Calu3 (cell line): ENCODE measurements at regions not wholly inside any gene's neighbourhood (a gene's known extent, or its start where the extent isn't known, plus 50 kb on each side); places are given as distances from the start of the nearest gene placed in this dataset.
"Not testable (repeated sequence)": the region's sequence is repeated elsewhere in the genome, so short reads cannot be mapped to it uniquely, and the experiment has no call there.

Source experiments
- BruUV-seq: library from RNA; stranded (reverse); fragments of 400-500 nt; replicated peaks from 2 replicates; lab custom pipeline; 2021; lab: Mats Ljungman, UMichigan
- CTCF ChIA-PET: fragments of 300-600 bp; sonication (Branson Sonifier 250); formaldehyde crosslinking; loops from one replicate; lab custom pipeline; 2022; ENCODE audit warnings: antibody characterized with exemption; lab: Charles Lee
- DNase-seq: peaks from one replicate; pipeline ENCODE4 v3.0.0; 2022
- H3K27ac Mint-ChIP-seq: one replicate; pipeline ENCODE4 v1.8.0; 2022; ENCODE audit warnings: mixed read lengths; ENCODE audit not compliant: unreplicated experiment
- H3K27me3 Mint-ChIP-seq: one replicate; pipeline ENCODE4 v1.8.0; 2022; ENCODE audit warnings: mixed read lengths; ENCODE audit not compliant: unreplicated experiment
- H3K36me3 Mint-ChIP-seq: one replicate; pipeline ENCODE4 v1.8.0; 2022; ENCODE audit warnings: mild to moderate bottlenecking, moderate library complexity, mixed read lengths; ENCODE audit not compliant: insufficient read depth, unreplicated experiment
- H3K4me1 Mint-ChIP-seq: one replicate; pipeline ENCODE4 v1.8.0; 2022; ENCODE audit warnings: mild to moderate bottlenecking, low read depth, mixed read lengths; ENCODE audit not compliant: unreplicated experiment
- H3K4me3 Mint-ChIP-seq: one replicate; pipeline ENCODE4 v1.8.0; 2022; ENCODE audit warnings: mild to moderate bottlenecking, low read depth, moderate library complexity, mixed read lengths; ENCODE audit not compliant: unreplicated experiment
- H3K9me3 Mint-ChIP-seq: one replicate; pipeline ENCODE4 v1.8.0; 2022; ENCODE audit warnings: low read depth, mixed read lengths; ENCODE audit not compliant: unreplicated experiment
- intact Hi-C: fragments of 100-400 bp; cut with micrococcal nuclease; formaldehyde crosslinking; loops from one replicate; pipeline ENCODE4 v1.10.0; 2022; ENCODE audit not compliant: unreplicated experiment
- TF ChIP-seq, protein P1 (sequence below): fragments of 200-600 bp; IDR thresholded peaks from one replicate; pipeline ENCODE4 v1.8.0; 2022; ENCODE audit warnings: antibody characterized with exemption; ENCODE audit not compliant: unreplicated experiment

DNA sequence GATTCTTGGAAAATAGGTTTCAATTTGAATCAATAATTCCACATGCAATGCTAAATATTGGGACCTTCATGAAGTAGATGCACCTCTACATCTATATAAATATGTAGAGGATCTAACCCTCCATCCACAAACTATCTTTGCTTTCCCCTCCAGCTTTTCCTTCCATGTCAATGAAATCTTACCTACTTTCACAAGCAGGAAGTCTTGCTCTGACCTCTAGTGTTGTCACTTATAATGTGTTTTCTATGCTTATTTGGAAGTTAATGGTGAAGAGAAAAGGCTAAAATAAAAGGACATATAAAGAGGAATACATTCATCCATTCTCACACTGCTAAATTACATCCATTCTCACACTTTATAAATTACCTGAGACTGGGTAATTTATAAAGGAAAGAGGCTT lies 472.7 kb upstream of the DIAPH2 start:
- intact Hi-C loops: no loop called here
- Mint-ChIP-seq H3K27me3 (no peaks in the 10 kb centered on the region), H3K27ac (no peak overlapping the region), H3K4me3 (no peak overlapping the region), H3K36me3 (no peaks in the 10 kb centered on the region), H3K9me3 (peaks cover 11% of the 10 kb centered on the region), H3K4me1 (no peaks in the 10 kb centered on the region)
- TF ChIP-seq, protein P1, sequence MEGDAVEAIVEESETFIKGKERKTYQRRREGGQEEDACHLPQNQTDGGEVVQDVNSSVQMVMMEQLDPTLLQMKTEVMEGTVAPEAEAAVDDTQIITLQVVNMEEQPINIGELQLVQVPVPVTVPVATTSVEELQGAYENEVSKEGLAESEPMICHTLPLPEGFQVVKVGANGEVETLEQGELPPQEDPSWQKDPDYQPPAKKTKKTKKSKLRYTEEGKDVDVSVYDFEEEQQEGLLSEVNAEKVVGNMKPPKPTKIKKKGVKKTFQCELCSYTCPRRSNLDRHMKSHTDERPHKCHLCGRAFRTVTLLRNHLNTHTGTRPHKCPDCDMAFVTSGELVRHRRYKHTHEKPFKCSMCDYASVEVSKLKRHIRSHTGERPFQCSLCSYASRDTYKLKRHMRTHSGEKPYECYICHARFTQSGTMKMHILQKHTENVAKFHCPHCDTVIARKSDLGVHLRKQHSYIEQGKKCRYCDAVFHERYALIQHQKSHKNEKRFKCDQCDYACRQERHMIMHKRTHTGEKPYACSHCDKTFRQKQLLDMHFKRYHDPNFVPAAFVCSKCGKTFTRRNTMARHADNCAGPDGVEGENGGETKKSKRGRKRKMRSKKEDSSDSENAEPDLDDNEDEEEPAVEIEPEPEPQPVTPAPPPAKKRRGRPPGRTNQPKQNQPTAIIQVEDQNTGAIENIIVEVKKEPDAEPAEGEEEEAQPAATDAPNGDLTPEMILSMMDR: no peak
- CTCF ChIA-PET: no interaction called here
- BruUV-seq: no TSS peak
- no peak for DNase-seq

DNA sequence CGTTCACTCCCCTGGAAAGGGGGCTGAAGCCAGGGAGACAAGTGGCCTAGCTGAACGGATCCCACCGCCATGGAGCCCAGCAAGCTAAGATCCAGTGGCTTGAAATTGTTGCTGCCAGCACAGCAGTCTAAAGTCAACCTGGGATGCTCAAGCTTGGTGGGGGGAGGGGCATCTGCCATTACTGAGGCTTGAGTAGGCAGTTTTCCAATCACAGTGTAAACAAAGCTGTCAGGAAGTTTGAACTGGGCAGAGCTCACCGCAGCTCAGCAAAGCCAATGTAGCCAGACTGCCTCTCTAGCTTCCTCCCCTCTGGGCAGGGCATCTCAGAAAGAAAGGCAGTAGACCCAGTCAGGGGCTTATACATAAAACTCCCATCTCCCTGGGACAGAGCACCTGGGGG lies 470.0 kb upstream of the DIAPH2 start:
- H3K27ac Mint-ChIP-seq, intact Hi-C loops, H3K27me3 Mint-ChIP-seq, CTCF ChIA-PET, H3K36me3 Mint-ChIP-seq, BruUV-seq, H3K4me3 Mint-ChIP-seq, DNase-seq, H3K4me1 Mint-ChIP-seq: not testable (repeated sequence)
- peaks cover 16% of the 10 kb centered on the region for H3K9me3 Mint-ChIP-seq

DNA sequence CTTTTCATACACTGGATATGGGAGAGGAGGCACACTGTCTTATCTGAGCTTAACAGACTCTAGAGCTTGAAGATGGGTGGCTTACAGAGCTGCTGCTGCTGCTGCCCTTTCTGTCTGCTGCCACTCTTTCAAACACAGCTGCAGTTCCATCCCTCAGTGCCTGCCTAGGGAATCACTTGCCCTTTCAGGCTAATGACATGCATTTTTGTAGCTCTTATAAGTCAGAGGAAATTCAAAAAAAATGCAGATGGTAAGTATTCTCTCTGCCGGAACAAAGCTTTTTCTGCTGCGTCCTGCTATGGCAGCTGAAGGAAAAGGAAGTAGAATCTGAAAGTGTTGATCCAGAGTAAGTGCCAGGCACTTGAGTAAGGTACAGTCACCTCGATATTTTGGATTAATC lies 460.4 kb upstream of the DIAPH2 start:
- TF ChIP-seq, protein P1: no peak
- no peaks in the 10 kb centered on the region for H3K4me1 Mint-ChIP-seq
- no peaks in the 10 kb centered on the region for H3K27me3 Mint-ChIP-seq
- no peaks in the 10 kb centered on the region for H3K36me3 Mint-ChIP-seq
- no peak overlapping the region for H3K27ac Mint-ChIP-seq
- H3K4me3 Mint-ChIP-seq: no peak overlapping the region
- H3K9me3 Mint-ChIP-seq: peaks cover 5% of the 10 kb centered on the region
- CTCF ChIA-PET: no interaction called here
- no peak for DNase-seq
- intact Hi-C loops: no loop called here
- BruUV-seq: no TSS peak

DNA sequence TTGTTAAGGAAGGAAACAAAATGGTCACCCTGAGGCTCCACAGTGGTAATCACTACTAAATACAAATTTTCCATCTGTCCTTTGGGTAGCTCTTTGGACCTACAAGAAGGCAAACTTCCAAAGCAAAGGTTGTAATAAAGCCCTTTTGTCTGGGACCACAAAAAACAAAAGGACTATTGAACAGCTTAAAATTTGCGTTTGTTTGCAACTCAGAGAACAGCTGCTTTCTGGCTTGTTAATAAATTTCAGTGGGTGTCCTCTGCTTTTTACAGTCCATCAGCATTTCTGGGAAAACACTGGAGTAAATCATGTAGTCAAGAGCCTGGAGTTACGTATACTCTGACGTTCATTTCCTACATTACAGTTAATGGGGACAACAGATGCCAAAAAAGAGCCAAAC lies 439.7 kb upstream of the DIAPH2 start:
- DNase-seq: no peak
- intact Hi-C loops: no loop called here
- Mint-ChIP-seq H3K27me3 (no peaks in the 10 kb centered on the region), H3K36me3 (no peaks in the 10 kb centered on the region), H3K27ac (no peak overlapping the region), H3K9me3 (peaks cover 5% of the 10 kb centered on the region), H3K4me1 (no peaks in the 10 kb centered on the region), H3K4me3 (no peak overlapping the region)
- CTCF ChIA-PET: no interaction called here
- BruUV-seq: no TSS peak
- TF ChIP-seq, protein P1: no peak

DNA sequence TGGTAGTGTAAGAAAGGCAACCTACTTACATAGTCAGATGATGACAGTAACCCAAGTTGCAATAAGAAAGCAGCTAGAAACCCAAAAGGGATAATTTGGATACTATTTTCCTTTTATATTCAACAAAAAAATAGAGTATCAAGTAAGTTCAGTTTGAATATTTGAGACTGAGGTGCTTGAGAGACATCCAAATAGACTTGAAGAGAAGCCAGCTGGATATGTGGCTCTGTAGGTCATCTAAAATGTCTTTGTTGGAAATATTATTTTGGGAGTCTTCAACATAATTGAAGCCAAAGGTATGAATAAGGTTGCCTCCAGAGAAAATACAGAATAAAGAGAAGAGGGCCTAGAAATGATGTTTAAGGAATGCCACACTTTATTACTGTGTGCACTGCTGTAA lies 438.2 kb upstream of the DIAPH2 start:
- Mint-ChIP-seq H3K9me3 (peaks cover 5% of the 10 kb centered on the region), H3K27me3 (no peaks in the 10 kb centered on the region), H3K4me3 (no peak overlapping the region), H3K4me1 (no peaks in the 10 kb centered on the region), H3K36me3 (no peaks in the 10 kb centered on the region), H3K27ac (no peak overlapping the region)
- BruUV-seq: no TSS peak
- TF ChIP-seq, protein P1: no peak
- CTCF ChIA-PET: no interaction called here
- intact Hi-C loops: no loop called here
- DNase-seq: no peak
